ENCODE measurements at regions not wholly inside any gene's neighbourhood (a gene's known extent, or its start where the extent isn't known, plus 50 kb on each side); places are given as distances from the start of the nearest gene placed in this dataset.

DNA sequence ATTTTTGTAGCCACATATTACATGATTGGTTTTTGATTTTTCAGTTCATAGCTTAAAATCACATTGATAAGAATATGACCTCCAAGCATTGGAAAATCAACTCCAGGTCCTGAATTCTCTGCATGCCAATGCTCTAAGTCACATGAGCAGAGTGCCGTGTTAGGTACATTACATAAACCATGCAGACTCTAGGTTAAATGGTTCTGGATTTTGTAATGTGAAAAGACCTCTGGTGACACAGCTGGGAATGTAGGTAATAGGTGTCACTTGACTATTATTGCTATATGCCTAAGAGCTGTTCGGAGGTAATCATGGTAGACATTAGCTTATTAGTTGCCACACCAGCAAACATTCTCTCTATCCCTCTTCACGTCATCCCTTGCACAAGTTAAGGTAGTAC, 231.1 kb upstream of the SALL1 start:
- no peak for TF ChIP-seq POLR2AphosphoS5 (IDR thresholded peaks at IDR 0.05)
- TF ChIP-seq POLR2A (IDR thresholded peaks at IDR 0.05) = no peak

Data from transverse colon (tissue), 3 donors.